GM13976 (cell line): ENCODE measurements at regions not wholly inside any gene's neighbourhood (a gene's known extent, or its start where the extent isn't known, plus 50 kb on each side); places are given as distances from the start of the nearest gene placed in this dataset.
"Not testable (repeated sequence)": the region's sequence is repeated elsewhere in the genome, so short reads cannot be mapped to it uniquely, and the experiment has no call there.

Source experiments
- DNase-seq: peaks from one replicate; pipeline ENCODE4 v3.0.0; 2012; ENCODE audit warnings: low spot score
- CTCF ChIP-seq: IDR thresholded peaks from 2 replicates; pipeline ENCODE4 v1.5.1; 2012; ENCODE audit warnings: borderline replicate concordance, mild to moderate bottlenecking; ENCODE audit not compliant: insufficient read depth; ENCODE audit errors: extremely low read depth, missing control alignments, control extremely low read depth
- in situ Hi-C: fragments of 300-500 bp; cut with MboI; formaldehyde crosslinking; loops from one replicate; pipeline ENCODE4 v1.12.0; 2022; ENCODE audit warnings: low sequenced_read_pairs, mixed read lengths, inconsistent platforms; ENCODE audit not compliant: unreplicated experiment

DNA sequence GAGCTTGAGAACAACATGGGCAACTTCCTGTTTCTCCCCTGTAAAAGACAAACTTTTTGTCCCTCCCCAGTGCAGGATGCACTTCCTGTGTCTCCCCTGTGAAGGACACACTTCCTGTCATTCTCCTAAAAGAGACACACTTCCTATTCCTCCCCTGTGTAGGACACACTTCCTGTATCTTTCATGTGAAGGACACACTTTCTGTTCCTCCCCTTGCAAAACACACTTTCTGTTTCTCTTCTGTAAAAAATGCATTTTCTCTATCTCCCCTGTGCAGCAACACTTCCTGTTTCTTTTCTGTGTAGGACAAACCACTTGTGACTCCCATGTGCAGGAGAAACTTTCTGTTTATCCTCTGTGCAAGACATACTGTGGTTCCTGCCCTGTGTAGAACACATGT is 488.6 kb upstream of the USP9Y start:
- DNase-seq: no peak
- in situ Hi-C loops: no loop called here

DNA sequence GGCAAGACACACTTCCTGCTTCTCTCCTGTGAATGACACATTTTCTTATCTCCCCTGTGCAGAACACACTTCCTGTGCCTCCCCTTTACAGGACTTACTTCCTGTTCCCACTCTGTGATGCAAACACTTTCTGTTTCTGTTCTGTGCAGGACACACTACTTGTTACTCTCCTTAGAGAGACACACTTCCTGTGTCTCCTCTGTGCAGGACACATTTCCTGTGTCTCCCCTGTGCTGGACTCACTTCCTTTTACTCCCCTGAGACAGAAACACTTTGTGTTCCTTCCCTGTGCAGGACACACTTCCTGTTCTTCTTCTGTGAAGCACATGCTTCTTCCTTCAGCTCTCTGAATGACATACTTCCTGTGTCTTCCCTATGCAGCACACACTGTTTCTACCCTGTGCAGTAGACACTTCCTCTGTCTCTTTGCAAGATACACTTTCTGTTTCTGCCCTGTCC is 485.4 kb upstream of the USP9Y start:
- no peak for TF ChIP-seq CTCF
- DNase-seq: no peak
- in situ Hi-C loops: no loop called here

More for the DNA sequence above, 488.6 kb upstream of the USP9Y start:
- no peak for TF ChIP-seq CTCF

GRCh38 chrY:12230921-12231320 is 470.1 kb upstream of the USP9Y start:
- no peak for TF ChIP-seq CTCF
- in situ Hi-C loops: no loop called here
- no peak for DNase-seq

- no peak for DNase-seq
Observed at GRCh38 chrY:12236399-12236798, 464.6 kb upstream of the USP9Y start.

GRCh38 chrY:12240326-12240725 is 460.7 kb upstream of the USP9Y start:
- in situ Hi-C loops, DNase-seq: not testable (repeated sequence)

More at GRCh38 chrY:12236399-12236798, 464.6 kb upstream of the USP9Y start:
- in situ Hi-C loops: no loop called here
- no peak for TF ChIP-seq CTCF

DNA sequence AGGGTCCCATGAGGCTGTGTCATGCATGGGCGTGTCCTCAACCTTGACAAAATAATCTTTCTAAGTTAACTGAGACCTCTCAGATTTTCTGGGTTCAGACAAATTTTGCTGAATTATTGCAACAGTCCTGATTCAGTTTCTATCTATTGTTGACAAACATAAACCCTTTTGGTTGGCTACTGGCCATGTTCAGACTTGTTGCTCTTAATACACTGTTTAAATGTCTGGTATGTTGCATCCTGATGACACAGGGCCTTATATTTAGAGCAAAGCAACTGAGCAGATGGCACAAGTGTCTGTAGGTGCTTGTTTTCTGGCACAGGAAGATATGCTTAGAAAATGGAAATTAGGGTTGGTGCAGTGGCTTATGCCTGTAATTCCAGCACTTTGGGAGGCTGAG is 456.9 kb upstream of the USP9Y start:
- DNase-seq: no peak
- in situ Hi-C loops: no loop called here
- TF ChIP-seq CTCF: no peak

- TF ChIP-seq CTCF: no peak
- no peak for DNase-seq
- in situ Hi-C loops: no loop called here
Observed at GRCh38 chrY:12253756-12254155, 447.3 kb upstream of the USP9Y start.

DNA sequence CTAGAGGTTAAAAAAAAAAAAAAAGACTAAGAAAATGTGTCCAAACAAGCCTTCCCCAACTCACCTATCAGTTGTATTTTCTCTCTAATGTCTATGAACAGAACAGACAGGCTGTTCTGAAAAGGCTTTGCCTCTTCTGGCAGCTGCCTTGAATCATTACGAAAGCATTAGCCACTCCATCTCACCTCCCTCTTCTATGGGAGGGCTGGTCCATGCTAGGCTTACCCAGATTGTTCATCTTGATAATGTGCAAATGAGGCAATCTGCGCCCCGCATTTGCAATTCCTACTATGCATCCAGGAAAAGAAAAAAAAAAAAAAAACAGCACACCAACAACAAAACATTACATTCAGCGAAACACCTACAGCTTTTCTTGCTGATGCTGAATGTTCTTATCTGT is 429.9 kb upstream of the USP9Y start:
- no peak for DNase-seq
- in situ Hi-C loops: no loop called here
- TF ChIP-seq CTCF: no peak
